ENCODE measurements at regions not wholly inside any gene's neighbourhood (a gene's known extent, or its start where the extent isn't known, plus 50 kb on each side); places are given as distances from the start of the nearest gene placed in this dataset.

DNA sequence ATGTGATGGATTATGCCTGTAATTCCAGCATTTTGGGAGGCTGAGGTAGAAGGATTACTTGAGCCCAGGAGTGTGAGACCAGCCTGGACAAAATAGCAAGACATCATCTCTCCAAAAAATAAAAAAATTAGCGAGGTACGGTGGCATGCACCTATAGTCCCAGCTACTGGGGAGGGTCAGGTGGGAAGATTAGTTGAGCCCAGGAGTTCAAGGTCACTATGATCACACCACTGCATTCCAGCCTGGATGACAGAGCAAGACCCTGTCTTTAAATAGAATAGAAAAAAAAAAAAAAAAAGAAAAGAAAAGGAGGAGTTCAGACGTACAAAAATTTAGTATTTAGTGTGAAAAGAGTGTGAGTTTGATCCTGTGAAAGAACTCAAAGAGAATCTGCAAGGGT lies 154.9 kb downstream of the NR4A2 start:
- TF ChIP-seq CTCF (IDR thresholded peaks at IDR 0.05) (no peak), EZH2 (IDR thresholded peaks at IDR 0.05; ENCODE audit: borderline replicate concordance, insufficient read depth, low read depth, low read length, poor library complexity, severe bottlenecking) (no peak)

All from B cell (primary cell).